PC-3 (cell line): ENCODE measurements at regions not wholly inside any gene's neighbourhood (a gene's known extent, or its start where the extent isn't known, plus 50 kb on each side); places are given as distances from the start of the nearest gene placed in this dataset.

Experiments used
- EZH2 ChIP-seq: fragments of 300-600 bp; sonication (generic); IDR thresholded peaks from one replicate; pipeline ENCODE4 v1.6.1; 2017; ENCODE audit warnings: antibody characterized with exemption, mild to moderate bottlenecking, low read length; ENCODE audit not compliant: unreplicated experiment
- TF ChIP-seq, protein P1 (sequence below): fragments of 300-600 bp; sonication (generic); conservative IDR thresholded peaks from 2 replicates; pipeline ENCODE4 v1.5.1; 2017; ENCODE audit warnings: antibody characterized with exemption, low read depth, mild to moderate bottlenecking, low read length

DNA sequence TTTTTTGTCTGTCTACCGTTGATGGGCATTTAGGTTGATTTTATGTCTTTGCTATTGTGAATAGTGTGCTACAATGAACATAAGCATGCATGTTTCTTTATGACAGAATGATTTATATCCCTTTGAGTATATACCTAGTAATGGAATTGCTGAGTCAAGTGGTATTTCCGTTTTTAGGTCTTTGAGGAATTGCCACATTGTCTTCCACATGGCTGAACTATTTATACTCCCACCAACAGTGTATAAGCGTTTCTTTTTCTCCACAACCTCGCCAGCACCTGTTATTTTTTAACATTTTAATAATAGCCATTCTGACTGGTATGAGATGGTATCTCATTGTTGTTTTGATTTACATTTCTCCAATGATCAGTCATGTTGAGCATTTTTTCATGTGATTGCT, 89.6 kb upstream of the GALNT15 start:
- no peak for TF ChIP-seq EZH2
- TF ChIP-seq, protein P1, sequence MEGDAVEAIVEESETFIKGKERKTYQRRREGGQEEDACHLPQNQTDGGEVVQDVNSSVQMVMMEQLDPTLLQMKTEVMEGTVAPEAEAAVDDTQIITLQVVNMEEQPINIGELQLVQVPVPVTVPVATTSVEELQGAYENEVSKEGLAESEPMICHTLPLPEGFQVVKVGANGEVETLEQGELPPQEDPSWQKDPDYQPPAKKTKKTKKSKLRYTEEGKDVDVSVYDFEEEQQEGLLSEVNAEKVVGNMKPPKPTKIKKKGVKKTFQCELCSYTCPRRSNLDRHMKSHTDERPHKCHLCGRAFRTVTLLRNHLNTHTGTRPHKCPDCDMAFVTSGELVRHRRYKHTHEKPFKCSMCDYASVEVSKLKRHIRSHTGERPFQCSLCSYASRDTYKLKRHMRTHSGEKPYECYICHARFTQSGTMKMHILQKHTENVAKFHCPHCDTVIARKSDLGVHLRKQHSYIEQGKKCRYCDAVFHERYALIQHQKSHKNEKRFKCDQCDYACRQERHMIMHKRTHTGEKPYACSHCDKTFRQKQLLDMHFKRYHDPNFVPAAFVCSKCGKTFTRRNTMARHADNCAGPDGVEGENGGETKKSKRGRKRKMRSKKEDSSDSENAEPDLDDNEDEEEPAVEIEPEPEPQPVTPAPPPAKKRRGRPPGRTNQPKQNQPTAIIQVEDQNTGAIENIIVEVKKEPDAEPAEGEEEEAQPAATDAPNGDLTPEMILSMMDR: no peak
